GM19035 (cell line): ENCODE measurements at regions not wholly inside any gene's neighbourhood (a gene's known extent, or its start where the extent isn't known, plus 50 kb on each side); places are given as distances from the start of the nearest gene placed in this dataset.

Experiments used
- ATAC-seq: cut with Tn5 transposase; IDR thresholded peaks from one replicate; pipeline ENCODE4 v1.9.1; 2021; ENCODE audit not compliant: unreplicated experiment

DNA sequence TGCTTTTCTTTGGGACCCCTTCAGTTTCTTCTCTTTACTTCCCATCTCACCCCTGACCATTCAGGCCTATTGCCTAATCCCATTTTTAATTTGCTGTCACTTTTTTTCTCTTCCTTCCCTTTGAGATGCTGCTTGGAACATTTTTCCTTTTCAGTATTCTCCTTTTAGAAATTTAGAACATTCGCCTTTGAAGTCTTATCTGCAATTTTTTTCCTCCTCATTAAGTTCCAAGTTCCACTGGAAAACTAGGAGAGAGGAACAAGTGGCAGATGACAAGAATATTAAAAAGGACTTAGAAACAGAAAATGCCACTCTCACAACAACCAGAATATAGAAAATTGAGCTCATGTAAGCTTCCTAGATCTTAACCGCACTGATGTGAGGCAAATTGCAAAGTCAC lies 126.6 kb downstream of the PSMG1 start:
- ATAC-seq: no peak

DNA sequence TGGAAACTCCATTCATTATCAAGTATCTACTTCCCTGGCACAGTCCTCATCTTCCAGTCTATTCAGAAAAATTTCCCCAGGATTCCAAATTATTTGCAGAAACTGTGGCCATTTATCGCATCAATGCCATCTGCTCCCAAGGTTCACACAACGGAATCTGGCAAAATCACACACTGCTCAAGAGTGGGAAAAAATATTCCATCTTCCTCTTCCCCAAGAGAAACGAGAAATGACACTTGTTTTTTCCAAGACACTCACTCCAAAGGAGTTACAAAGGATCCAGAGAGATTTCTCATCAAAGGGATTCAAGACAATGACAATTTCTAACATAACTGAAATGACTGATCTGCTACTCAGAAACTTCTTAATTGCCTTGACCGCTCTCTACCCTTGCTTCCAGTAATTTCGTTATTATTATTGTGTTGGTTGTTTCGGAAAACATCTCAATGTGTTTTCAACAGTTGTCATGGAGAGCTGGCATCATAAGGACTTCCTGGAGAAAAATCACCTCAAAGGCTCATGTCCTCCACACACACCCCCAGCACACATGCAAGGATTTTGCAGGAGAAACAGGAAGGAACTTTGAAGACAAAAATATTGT lies 128.0 kb downstream of the PSMG1 start:
- ATAC-seq: no peak

- ATAC-seq: no peak
Observed at GRCh38 chr21:39054066-39054465, 129.2 kb downstream of the PSMG1 start.

DNA sequence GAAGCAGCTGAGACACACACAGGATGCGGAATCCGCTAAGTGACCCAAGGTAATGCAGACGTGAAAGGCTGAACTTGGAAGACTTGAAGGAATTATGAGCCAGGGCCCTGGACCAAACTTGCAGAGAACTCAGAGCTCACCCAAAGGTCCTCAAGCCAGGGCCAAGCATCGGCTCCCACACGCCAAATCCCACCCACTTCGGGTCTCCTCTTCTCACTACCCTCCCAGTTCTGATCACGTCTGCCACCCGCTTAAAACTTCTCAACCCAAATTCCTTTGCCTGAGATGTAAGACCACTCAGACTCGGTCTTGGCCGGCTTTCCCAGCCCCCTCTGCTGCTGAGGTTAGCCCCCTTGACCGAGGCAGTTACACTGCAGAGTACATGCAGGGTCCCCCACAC lies 130.1 kb downstream of the PSMG1 start:
- ATAC-seq: no peak

DNA sequence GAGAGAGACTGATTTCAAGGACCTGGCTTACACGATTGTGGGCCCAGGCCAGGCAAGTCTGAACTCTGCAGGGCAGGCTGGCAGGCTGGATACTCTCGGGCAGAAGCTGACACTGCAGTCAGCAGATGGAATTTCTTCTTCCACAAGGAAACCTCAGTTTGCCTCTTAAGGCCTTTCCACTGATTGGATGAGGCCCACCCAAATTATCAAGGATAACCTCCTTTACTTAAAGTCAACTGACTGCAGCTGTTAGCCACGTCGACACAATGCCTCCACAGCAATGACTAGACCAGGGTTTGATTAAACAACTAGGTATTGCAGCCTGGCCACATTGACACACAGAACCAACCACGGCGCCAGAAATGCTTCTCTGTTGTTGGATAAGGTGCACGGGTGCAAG lies 130.5 kb downstream of the PSMG1 start:
- no peak for ATAC-seq

DNA sequence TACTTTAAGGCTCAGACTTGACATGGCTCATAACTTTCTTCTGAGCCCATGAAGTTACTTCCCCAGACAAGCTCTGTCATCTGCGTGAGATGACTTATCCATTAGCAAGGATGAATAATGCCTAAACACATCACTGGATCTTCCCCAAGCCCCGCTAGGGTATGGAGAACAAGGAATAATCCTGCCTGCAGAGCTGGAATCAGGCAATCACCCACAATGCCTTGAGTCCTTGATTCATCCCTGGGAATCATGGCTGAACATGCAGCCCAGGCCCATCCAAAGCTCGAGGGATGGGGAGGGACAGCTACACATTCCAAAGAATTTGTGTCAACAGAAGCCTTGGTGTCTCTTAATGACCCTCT lies 131.7 kb downstream of the PSMG1 start:
- ATAC-seq: no peak

GRCh38 chr21:39050841-39051587 lies 132.2 kb downstream of the PSMG1 start:
- ATAC-seq: no peak

GRCh38 chr21:39048574-39048973 lies 134.7 kb downstream of the PSMG1 start:
- ATAC-seq: no peak

- no peak for ATAC-seq
Observed at GRCh38 chr21:39048064-39048463, 135.2 kb downstream of the PSMG1 start.

- ATAC-seq: no peak
Observed at GRCh38 chr21:39047046-39047445, 136.2 kb downstream of the PSMG1 start.

GRCh38 chr21:39046236-39046916 lies 136.9 kb downstream of the PSMG1 start:
- ATAC-seq: no peak

GRCh38 chr21:39041816-39042215 lies 141.4 kb downstream of the PSMG1 start:
- no peak for ATAC-seq

DNA sequence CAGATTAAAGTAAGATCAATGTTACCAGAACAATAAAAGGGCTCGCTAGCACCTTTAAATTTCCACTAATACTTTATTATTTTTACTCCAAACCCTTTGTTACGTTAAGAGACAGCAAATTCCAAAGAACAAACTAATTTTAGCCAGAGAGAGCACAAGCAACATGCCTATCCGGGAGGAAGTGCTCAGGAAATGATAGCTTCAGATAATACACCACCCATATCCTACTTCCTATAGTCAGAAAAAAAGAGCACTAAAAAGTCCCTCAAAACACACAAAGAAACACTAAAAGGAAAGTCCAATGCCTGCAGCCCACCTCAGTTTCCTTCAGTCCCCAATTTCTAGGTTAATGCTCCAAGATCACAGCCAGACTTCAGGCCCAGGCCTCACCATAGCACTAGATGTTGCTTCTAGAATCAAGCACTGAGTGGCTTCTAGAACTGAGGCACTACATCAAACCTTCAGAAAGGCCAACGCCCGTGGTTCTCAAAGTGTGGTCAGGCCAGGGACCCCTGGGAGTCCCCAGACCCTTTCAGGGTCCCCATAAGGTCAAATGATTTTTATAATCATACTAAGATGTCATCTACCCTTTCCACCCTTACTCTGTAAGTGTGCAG lies 142.6 kb downstream of the PSMG1 start:
- ATAC-seq: no peak

DNA sequence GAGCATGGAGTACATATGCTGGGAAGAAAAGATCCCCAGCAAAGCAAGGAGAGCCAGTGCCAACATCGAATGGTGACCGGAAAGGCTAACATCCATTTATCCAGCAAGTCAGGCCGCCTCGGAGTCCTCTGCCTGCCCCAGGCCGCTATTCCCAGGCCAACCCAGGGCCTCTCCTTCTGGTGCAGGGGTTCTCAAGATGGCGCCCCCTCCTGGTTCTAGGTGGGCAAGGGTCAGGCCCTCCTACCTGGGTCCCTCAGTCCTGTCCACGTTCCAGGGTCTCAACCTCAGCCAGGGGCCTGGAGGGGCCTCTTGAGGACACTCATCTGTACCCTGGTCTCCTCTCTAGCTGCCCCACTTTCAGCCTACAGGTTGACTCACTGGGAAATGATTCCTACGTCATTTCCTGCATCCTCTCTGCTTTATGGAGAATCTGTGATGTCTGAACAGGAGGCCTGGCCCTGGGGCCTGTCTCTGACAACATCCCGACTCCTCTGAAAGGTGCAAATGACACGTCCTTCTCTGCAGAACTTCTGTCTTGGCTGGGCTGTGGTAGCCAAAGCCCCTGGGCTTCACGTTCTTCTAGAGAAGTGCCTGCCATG lies 145.3 kb downstream of the PSMG1 start:
- no peak for ATAC-seq

DNA sequence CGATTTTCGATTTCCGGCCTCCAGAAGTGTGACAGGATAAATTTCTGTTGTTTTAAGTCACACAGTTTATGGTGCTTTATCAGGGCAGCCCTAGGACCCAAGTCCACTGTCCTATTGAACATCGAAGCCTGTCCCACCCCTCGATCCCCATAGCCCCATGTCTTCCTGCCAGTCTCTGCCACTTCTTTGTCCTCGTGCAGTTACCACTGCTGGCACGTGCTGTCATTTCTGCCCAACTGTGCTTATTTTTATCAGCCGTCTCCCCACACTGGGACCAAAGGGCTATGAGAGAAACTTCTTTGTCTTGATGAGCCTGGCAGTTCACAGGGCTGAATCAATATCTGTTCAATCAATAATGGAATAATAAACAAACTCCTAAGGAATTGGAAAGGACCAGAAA lies 146.7 kb downstream of the PSMG1 start:
- no peak for ATAC-seq

- ATAC-seq: no peak
Observed at GRCh38 chr21:39034590-39035536, 148.4 kb downstream of the PSMG1 start.

DNA sequence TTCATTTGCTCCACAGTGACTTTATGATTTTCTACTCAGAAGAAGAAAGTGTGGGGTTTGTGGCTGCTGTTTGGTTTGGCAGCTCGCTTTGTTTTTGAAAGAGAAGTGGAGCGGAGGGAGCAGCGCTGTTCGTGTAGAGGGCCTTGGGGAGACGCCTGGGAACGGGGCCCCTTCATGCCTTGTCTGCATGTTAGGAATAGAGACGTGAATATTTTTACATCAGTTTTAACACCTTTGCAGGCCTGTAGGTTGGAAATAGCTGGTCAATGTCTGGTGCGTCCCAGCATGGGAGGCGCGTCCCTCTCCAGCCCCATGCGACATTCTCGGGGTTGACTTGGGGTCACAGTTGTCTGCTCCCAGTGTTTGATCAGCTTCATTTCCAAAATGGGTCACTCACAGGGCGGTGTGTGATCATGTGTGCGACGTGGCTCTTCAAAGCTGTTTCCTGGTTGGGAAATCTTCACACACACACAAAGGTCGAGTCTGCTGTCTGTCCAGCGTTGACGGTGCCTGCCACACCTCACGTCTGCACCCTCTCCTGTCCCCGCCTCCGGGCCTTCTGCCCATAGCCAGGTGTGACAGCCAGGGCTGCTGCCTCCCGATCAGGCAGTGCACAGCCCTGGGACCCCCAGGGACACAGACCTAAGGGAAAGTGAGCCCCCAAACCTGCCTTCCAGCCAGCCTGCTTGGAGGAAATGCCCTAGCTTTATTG lies 149.2 kb downstream of the PSMG1 start:
- ATAC-seq: no peak

- ATAC-seq: no peak
Observed at GRCh38 chr21:39029900-39030884, 153.1 kb downstream of the PSMG1 start.
